Activated naive CD8-positive, alpha-beta T cell treated with anti-CD3 and anti-CD28 coated beads, Interleukin-2, amount 50 U/mL, for 24 hours (primary cell): ENCODE measurements at regions not wholly inside any gene's neighbourhood (a gene's known extent, or its start where the extent isn't known, plus 50 kb on each side); places are given as distances from the start of the nearest gene placed in this dataset.

Experiments used
- ATAC-seq: fragments of 150-1000 bp; cut with Tn5 transposase; one replicate; pipeline ENCODE4 v1.10.0; 2021
- DNase-seq: peaks from one replicate; pipeline ENCODE4 v3.0.0; 2021
- H3K27ac Mint-ChIP-seq: one replicate; pipeline ENCODE4 v1.8.0; 2021; ENCODE audit warnings: mild to moderate bottlenecking, mixed read lengths
- H3K27me3 Mint-ChIP-seq: one replicate; pipeline ENCODE4 v1.8.0; 2021; ENCODE audit warnings: mixed read lengths
- H3K36me3 Mint-ChIP-seq: one replicate; pipeline ENCODE4 v1.8.0; 2021; ENCODE audit warnings: low read depth, mixed read lengths
- H3K4me1 Mint-ChIP-seq: one replicate; pipeline ENCODE4 v1.8.0; 2021; ENCODE audit warnings: mixed read lengths
- H3K4me3 Mint-ChIP-seq: one replicate; pipeline ENCODE4 v1.8.0; 2021; ENCODE audit warnings: mild to moderate bottlenecking, moderate library complexity, mixed read lengths
- H3K9me3 Mint-ChIP-seq: one replicate; pipeline ENCODE4 v1.8.0; 2021; ENCODE audit warnings: mixed read lengths

DNA sequence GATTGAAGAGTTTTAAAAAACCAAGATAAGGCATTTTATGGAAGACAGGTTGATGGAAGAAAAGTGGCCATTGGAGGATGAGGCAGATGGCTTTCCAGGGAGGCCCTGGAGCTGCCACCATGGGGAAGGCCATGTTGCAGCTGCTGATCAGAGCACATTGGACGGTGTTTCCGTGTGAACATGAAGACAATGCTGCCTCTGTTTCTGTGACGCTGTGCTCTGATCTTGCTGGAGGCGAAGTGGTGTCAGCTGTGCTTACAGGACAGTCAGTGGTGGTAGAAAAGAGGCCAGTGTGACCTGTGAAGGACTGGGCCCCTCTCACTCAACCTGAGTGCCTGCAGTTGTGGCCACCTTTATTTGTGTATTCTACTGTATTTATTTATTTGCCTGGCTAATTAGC lies 132.9 kb downstream of the FAM204A start:
- no peak overlapping the region for H3K4me3 Mint-ChIP-seq
- H3K9me3 Mint-ChIP-seq, result no peaks in the 10 kb centered on the region
- no peaks in the 10 kb centered on the region for H3K36me3 Mint-ChIP-seq
- peaks cover 18% of the 10 kb centered on the region for H3K27me3 Mint-ChIP-seq
- H3K4me1 Mint-ChIP-seq, result peaks cover 2% of the 10 kb centered on the region
- ATAC-seq, result no peak
- DNase-seq, result no peak
- H3K27ac Mint-ChIP-seq, result no peak overlapping the region

DNA sequence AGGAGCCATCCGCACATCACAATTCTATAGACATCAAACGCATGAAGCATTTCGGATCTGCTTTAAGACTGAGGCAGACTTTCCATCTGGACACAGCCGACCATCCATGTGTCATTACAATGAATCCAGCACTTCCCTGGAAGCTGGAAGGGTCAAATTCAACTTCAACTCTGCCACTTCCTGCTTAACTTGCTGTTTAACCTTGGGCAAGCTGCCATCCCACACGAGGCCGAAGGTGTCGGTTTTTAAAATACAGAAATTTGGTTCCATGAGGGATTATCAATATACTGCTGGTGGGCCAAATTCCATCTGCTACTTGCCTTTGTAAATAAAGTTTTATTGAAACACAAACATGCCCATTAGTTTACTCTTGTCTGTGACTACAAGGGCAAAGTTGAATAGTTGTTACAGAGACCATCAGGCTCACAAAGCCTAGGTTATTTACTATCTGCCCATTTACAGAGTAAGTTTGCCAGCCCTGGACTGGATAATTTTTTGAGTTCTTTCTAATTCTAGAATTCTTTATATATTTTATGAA lies 134.6 kb downstream of the FAM204A start:
- Mint-ChIP-seq H3K4me1 (no peaks in the 10 kb centered on the region), H3K4me3 (no peak overlapping the region), H3K36me3 (no peaks in the 10 kb centered on the region), H3K9me3 (no peaks in the 10 kb centered on the region), H3K27ac (no peak overlapping the region), H3K27me3 (peaks cover 19% of the 10 kb centered on the region)
- DNase-seq, result no peak
- no peak for ATAC-seq

DNA sequence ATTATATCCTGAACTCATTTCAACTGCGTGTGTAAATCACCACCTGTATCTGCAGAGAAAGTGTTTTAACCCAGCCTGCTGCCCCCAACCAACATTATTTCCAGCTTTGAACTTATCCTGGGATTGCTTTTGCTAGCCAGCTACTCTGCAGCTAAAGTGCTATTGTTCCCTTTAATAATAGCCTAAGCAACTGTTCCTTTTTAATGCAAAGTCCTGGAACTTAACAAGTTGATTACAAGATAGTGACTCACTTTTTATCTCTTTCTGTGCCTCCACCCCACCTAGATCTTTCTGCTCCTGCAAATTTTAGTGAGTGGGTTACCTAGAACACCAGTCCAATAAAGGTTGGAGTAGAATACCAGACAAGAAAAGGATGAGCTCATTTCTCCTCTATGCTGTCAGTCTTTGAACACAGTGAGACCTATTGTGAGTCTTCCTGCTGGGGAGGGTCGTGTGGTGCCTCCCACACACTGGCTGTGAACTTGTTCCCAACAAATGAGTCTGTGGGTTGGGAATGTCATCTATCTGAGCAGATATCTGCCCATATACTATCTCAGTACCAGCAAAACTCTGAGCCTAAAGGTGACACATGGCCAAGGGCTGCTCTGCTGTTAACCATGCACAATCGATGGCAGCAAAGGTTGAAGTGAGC lies 137.7 kb downstream of the FAM204A start:
- no peak for ATAC-seq
- peaks cover 30% of the 10 kb centered on the region for H3K27me3 Mint-ChIP-seq
- H3K4me3 Mint-ChIP-seq, result no peak overlapping the region
- H3K4me1 Mint-ChIP-seq, result no peaks in the 10 kb centered on the region
- H3K27ac Mint-ChIP-seq, result no peak overlapping the region
- no peak for DNase-seq
- H3K9me3 Mint-ChIP-seq, result peaks cover 5% of the 10 kb centered on the region
- no peaks in the 10 kb centered on the region for H3K36me3 Mint-ChIP-seq

DNA sequence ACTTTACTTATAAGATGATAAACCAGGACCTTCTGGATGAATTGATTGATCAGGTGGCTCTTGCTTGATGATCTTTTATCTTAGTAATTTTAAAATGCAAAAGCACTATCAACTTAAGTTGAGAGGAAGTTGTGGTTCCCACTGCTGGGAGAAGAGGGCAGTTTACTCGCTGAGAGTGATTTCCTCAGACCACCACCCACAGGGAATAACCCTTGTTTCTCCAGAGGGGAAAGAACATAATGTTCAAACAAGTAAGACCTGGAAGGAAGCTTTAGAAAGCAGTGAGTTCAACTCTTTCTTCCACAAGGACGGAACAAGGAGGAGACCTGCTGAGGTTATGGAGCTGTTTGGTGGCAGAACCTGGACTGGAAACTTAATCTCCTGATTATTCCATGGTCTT lies 138.7 kb downstream of the FAM204A start:
- no peak for DNase-seq
- H3K4me3 Mint-ChIP-seq, result no peak overlapping the region
- H3K9me3 Mint-ChIP-seq, result peaks cover 5% of the 10 kb centered on the region
- no peak for ATAC-seq
- no peaks in the 10 kb centered on the region for H3K4me1 Mint-ChIP-seq
- H3K27ac Mint-ChIP-seq, result no peak overlapping the region
- no peaks in the 10 kb centered on the region for H3K36me3 Mint-ChIP-seq
- H3K27me3 Mint-ChIP-seq, result peaks cover 27% of the 10 kb centered on the region

DNA sequence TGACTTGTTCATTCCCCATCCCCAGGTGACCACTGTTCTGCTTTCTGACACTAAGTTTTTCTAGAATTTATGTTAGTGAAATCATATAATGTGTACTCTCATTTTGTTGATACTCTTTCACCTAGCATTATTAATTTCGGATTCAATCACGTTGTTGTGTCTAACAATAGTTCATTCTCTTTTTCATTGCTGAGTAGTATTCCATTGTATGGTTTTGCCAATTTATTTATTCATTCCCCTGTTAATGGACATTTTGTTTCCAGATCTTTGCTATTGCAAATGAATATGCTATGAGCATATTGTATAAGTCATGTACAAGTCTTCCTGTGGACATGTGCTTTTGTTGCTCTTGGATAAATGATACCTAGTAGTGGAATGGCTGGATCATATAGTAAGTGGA lies 146.4 kb downstream of the FAM204A start:
- Mint-ChIP-seq H3K9me3 (peaks cover 10% of the 10 kb centered on the region), H3K27me3 (peaks cover 5% of the 10 kb centered on the region), H3K4me1 (no peaks in the 10 kb centered on the region), H3K27ac (no peak overlapping the region), H3K36me3 (no peaks in the 10 kb centered on the region), H3K4me3 (no peak overlapping the region)
- ATAC-seq, result no peak
- no peak for DNase-seq

DNA sequence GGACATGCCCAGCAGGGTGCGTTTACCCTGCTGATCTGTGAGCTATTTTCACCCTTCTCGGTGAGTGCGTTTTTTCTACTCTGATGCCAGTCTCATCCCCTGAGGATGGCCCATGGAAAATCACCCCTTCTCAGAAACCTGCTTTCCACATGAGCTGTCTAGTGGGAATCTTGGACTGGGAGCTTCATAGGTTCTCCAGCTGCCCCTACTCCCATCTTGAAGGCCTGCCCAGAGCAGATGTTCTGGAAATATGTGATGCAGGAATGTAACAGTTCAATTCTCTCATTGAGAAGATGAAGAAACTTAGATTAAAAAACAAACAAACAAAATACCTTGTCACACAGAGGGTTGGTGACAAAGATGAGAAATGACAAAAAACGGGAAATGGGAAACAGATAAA lies 146.9 kb upstream of the RAB11FIP2 start:
- Mint-ChIP-seq H3K9me3 (peaks cover 5% of the 10 kb centered on the region), H3K4me1 (no peaks in the 10 kb centered on the region), H3K27me3 (no peaks in the 10 kb centered on the region), H3K27ac (no peak overlapping the region), H3K36me3 (no peaks in the 10 kb centered on the region), H3K4me3 (no peak overlapping the region)
- ATAC-seq (no peak), DNase-seq (no peak)

DNA sequence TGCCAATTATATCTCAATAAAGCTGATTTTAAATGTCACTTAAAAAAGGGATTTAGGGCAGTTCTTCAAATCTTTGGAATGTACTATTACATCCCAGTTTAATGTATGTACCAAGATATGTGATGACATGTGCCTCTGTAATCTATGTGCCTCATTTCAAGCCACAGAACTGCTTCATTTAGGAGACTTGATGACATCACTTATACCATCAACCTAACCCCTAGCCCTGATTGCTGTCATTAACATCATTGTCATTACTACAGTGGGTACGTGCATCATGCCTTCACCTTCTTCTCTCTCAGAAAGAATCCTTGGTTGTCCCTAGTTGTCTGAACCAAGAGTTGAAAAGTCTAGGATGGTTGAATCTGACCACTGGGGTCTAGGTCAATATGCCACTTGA lies 134.3 kb upstream of the RAB11FIP2 start:
- Mint-ChIP-seq H3K27me3 (peaks cover 7% of the 10 kb centered on the region), H3K9me3 (no peaks in the 10 kb centered on the region), H3K27ac (no peak overlapping the region), H3K36me3 (no peaks in the 10 kb centered on the region), H3K4me3 (no peak overlapping the region), H3K4me1 (no peaks in the 10 kb centered on the region)
- ATAC-seq, result no peak
- DNase-seq, result no peak

DNA sequence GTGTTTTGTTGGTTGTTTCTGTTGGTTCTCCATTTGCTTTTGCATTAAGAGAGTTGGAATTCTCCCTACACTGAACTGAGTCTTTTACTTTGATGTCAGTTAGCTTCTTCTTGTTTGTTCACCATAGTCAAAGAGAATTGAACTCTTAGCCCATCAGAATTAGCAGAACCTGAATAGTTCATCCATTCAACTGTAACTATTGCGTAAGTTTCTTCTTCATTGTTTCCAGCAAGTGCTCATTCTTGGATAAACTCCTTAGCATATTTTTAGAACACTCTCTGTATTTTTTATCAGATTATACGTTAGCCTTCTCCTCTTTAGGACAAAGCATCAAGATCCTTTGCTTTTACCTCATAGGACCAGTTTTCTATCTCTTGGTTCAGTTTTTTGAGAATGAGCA lies 128.4 kb upstream of the RAB11FIP2 start:
- Mint-ChIP-seq H3K27ac (no peak overlapping the region), H3K9me3 (no peaks in the 10 kb centered on the region), H3K4me3 (no peak overlapping the region), H3K4me1 (no peaks in the 10 kb centered on the region), H3K36me3 (no peaks in the 10 kb centered on the region), H3K27me3 (peaks cover 6% of the 10 kb centered on the region)
- no peak for ATAC-seq
- no peak for DNase-seq

DNA sequence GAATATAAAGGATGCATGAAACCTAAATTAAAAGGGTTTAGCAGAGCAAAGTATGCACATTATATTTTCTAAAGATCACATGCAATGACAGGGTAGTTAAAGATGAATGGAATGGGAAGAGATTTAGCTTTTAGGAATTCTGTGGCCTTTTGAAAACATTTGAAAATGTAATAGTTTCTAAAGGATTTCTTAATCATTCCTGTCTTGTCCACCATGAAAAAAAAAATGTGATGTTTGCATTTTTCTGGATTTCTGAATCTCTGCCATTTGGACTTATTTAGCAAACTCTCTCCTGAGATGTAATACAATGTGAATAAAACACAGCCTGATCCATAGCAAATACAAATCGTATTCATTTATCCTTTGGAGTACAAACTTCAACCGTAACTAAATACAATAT lies 126.6 kb upstream of the RAB11FIP2 start:
- H3K27me3 Mint-ChIP-seq, result peaks cover 12% of the 10 kb centered on the region
- H3K4me1 Mint-ChIP-seq, result no peaks in the 10 kb centered on the region
- H3K4me3 Mint-ChIP-seq, result no peak overlapping the region
- H3K27ac Mint-ChIP-seq, result no peak overlapping the region
- ATAC-seq (no peak), DNase-seq (no peak)
- no peaks in the 10 kb centered on the region for H3K36me3 Mint-ChIP-seq
- no peaks in the 10 kb centered on the region for H3K9me3 Mint-ChIP-seq

DNA sequence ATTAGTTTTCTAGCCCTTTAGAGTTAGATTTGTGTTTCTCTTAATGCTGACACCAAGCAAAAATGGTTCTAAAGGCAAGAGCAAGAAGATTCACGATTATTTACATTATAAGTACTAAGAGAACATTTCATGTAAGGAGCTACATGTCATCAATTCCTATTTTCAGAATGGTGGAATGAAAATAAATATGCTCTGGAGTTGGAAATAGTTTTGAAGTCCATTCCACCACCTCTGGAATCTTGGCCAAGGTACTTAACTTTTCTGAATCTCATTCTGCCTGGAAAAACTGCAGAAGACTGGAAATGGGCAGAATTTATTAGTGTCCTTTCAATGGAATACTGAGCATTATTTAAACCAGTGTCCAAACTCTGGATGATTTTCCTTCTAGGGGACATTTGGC lies 125.1 kb upstream of the RAB11FIP2 start:
- DNase-seq, result no peak
- ATAC-seq, result no peak
- Mint-ChIP-seq H3K4me3 (no peak overlapping the region), H3K36me3 (no peaks in the 10 kb centered on the region), H3K27me3 (peaks cover 12% of the 10 kb centered on the region), H3K27ac (no peak overlapping the region), H3K4me1 (no peaks in the 10 kb centered on the region), H3K9me3 (no peaks in the 10 kb centered on the region)

DNA sequence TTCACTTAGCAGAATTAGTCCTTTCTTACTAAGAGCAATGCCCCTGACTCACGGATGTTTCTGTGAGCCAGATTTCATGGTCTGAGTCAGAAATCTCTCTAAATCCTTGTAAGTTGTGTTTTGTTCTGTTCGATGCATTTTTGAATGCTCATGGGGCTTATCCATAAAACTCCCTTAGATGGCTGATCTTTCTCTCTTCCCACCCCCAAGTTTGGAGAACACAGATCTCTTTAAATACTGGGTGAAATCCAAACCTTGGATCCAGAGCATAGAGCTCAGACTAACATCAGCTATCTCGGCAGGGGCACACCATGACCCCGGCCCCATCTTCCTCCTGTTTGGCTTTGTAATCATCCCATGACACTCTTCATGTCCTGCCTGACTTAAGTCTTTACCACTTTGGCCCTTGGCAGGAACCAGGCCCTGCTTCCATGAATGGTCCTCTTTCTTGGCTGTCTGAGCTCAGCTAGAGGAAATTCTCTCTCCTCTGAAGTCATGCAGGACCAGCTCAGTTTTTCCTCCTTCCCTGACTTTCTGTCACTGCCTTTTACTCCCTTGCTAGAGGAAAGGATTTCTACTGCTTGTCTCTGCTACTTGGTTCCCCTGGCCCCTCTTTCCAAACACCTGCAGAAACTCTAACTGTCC lies 120.4 kb upstream of the RAB11FIP2 start:
- no peaks in the 10 kb centered on the region for H3K36me3 Mint-ChIP-seq
- H3K4me1 Mint-ChIP-seq, result no peaks in the 10 kb centered on the region
- ATAC-seq, result no peak
- no peak overlapping the region for H3K27ac Mint-ChIP-seq
- no peak for DNase-seq
- H3K4me3 Mint-ChIP-seq, result no peak overlapping the region
- H3K9me3 Mint-ChIP-seq, result no peaks in the 10 kb centered on the region
- H3K27me3 Mint-ChIP-seq, result peaks cover 8% of the 10 kb centered on the region

DNA sequence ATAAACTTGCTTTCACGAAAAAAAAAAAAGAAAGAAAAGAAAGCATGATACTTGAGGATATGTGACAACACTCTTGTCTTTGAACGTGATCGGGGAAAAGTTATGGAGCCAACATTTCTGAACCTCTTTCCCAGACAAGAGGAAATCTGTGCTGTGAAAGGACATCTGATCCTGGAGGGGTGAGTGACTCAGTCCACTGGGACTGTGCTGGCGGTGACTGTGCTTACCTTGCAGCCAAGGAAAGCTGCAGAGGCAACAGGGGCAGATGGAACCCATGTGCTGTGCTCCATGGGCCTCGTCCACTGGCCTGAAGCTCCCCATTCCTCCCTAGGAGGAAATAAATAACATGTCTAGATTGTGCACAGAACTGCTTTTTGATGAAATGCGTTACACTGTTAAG lies 116.5 kb upstream of the RAB11FIP2 start:
- H3K9me3 Mint-ChIP-seq, result no peaks in the 10 kb centered on the region
- no peak overlapping the region for H3K4me3 Mint-ChIP-seq
- ATAC-seq, result no peak
- peaks cover 3% of the 10 kb centered on the region for H3K27me3 Mint-ChIP-seq
- H3K4me1 Mint-ChIP-seq, result no peaks in the 10 kb centered on the region
- H3K36me3 Mint-ChIP-seq, result no peaks in the 10 kb centered on the region
- no peak for DNase-seq
- no peak overlapping the region for H3K27ac Mint-ChIP-seq

DNA sequence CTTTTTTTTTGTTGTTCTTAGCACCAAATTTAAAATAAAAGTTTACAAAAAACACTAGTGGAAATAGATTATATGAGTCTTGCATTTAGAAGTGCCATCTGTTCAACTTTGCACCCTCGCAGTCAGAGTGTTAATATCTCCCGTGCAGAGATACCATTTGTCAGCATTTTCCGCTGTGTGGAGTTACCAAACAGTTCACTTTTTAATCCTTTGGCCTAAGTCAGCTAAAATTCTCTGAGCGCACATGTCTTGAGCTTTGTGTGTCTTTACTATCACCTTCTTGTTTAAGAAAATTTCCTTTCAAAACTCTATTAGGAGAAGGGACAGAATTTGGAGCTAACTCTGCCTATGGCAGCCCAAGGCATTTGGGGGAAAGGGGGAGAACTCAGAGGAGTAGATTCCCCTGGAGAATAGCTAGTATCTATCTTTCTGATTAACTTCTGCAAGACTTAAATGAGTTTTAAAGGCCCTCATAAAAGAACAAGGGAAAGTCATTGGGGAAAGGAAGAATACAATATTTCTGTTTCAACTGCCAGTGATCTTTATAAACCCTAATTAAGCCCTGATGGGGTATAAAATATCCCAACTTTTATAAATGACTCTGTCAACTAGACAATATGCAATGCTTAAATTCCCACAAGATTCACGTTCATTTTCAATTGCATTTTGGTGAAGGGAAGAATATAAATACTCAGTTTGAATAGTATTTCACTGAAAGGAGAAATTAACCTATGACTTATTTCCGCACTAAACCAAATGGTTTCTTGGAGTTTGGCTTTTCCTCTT lies 114.9 kb upstream of the RAB11FIP2 start:
- Mint-ChIP-seq H3K9me3 (no peaks in the 10 kb centered on the region), H3K27me3 (no peaks in the 10 kb centered on the region)
- no peak for ATAC-seq

DNA sequence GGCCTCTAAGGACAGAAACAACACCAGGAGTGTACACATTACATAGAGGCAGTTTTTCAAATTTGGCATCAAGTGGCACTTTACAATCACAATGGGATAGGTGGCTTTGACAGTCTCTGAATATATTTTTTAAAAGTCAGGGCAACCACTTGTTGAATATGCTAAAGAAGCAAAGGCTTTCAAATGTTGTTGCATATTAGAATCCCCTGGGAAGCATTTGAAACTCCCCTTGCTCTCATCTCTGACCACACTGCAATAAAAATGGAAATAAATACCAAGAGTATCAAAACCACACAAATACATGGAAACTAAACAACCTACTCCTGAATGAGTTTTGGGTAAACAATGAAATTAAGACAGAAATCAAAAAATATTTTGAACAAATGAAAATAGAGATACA lies 106.5 kb upstream of the RAB11FIP2 start:
- Mint-ChIP-seq H3K36me3 (no peaks in the 10 kb centered on the region), H3K4me3 (no peak overlapping the region), H3K4me1 (no peaks in the 10 kb centered on the region), H3K9me3 (no peaks in the 10 kb centered on the region), H3K27me3 (peaks cover 14% of the 10 kb centered on the region), H3K27ac (no peak overlapping the region)
- DNase-seq (no peak), ATAC-seq (no peak)

More for the DNA sequence above, 114.9 kb upstream of the RAB11FIP2 start:
- no peaks in the 10 kb centered on the region for H3K4me1 Mint-ChIP-seq
- no peak overlapping the region for H3K27ac Mint-ChIP-seq
- no peak for DNase-seq
- H3K4me3 Mint-ChIP-seq, result no peak overlapping the region
- H3K36me3 Mint-ChIP-seq, result no peaks in the 10 kb centered on the region

DNA sequence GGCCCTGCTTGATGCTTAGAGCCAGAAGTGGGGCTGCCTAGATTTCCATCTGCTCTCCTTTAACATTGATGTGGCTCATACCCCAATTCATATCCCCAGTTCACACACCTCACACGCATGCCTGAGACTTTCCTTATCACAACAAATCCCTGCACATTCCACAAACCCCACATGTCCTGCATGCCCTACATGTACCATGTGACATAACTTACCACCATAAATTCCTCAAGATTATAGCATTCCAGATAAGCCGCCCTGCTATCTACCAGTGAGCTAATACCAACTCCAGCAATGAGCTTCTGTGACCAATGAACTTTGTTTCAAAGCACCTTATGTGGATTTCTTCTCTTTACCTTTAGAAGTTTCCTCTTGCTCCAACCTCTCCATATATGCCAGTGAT lies 104.7 kb upstream of the RAB11FIP2 start:
- peaks cover 14% of the 10 kb centered on the region for H3K27me3 Mint-ChIP-seq
- DNase-seq, result no peak
- no peaks in the 10 kb centered on the region for H3K36me3 Mint-ChIP-seq
- H3K4me3 Mint-ChIP-seq, result no peak overlapping the region
- H3K4me1 Mint-ChIP-seq, result no peaks in the 10 kb centered on the region
- H3K27ac Mint-ChIP-seq, result no peak overlapping the region
- no peak for ATAC-seq
- no peaks in the 10 kb centered on the region for H3K9me3 Mint-ChIP-seq
